ENCODE measurements at regions not wholly inside any gene's neighbourhood (a gene's known extent, or its start where the extent isn't known, plus 50 kb on each side); places are given as distances from the start of the nearest gene placed in this dataset.

DNA sequence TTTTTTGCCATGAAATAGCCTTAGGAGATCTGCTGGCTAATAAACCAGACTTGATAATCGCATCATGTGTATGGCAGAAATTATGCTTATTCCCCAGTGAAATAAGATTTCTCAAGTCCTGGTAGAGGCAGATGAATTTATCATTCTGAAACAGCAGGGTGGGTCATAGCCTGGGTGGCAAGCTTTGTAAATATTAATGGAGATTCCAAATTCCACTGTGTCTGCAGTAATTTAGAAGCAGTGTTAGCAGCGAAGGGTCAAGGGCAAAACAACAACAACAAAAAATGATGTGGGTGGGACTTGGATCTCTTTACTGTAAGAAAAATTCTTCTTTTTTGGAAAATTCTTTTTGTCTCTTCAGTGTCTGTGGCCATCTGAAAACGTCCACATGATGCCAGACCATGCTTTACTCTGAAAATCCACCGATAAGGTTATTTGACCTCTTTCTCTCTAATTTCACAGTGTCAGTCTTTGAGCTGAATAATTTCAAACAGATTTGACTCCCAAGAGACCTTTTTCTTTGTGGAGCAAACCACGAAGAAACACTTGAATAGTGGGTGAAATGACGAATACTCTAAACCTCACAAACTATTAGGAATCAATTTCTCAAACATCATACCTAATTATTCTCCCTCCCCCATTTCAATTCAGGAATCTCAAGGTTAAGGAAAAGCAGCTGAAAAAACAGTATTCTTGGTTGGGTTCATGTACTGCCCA is 106.0 kb upstream of the RPS23 start:
- no peak for DNase-seq (ENCODE audit: extremely low read depth in 1 of 2, low read depth in 1 of 2)

- no peak for DNase-seq (ENCODE audit: extremely low read depth in 1 of 2, low read depth in 1 of 2)
Observed at GRCh38 chr5:82381591-82381990, 103.4 kb upstream of the RPS23 start.

DNA sequence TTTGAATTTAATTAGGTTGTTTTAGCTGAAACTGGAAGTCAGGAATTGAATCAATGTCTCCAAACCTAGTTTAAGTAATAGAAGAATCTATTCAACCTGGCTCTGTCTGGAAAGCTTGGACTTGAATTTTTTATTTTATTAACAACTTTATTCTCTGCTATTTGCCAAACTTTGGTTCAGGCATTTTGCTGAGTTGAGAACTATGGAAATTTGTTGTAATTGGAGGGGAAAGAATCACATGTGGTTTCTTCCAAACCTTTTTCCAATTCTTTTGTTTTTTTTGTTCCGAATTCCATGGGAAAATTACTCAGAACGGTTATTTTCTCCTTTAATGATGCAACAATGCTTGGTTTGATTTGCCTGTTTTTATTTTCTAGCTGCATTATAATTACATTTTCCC is 98.2 kb upstream of the RPS23 start:
- no peak for DNase-seq (ENCODE audit: extremely low read depth in 1 of 2, low read depth in 1 of 2)

DNA sequence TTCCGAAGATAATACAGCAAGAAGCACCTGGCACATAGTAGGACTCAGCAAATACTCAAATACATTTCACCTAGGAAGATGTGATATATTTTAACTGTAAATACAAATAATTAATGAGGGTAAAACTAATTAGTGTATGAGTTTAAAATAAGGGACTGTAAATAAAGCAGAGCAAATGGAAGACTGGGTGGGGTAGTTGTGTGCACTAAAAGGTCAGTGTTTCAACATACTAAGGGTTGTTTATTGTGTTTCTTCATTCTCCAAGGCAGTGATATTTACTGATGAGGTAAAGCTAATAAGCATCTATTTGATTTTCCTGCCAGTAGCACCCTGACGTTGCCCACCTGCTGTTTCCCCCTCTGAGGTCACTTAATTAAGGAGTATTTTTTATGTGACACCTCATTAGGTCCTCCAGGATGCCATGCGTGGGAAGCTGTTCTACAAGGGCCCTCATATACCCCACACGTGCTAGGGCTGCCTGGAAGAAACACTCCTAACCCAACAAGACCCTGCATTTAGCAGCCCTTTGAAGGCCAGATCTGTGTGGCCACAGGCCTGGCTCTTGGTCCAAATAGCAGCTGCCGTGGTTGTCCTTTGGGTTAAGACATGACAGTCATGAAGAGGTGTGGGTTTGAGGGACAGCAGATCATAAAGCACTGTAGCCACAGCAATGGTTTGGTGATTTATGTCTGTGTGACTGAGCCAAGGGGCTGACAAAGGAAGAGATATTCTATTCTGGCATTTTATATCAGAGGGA is 97.5 kb upstream of the RPS23 start:
- DNase-seq (ENCODE audit: extremely low read depth in 1 of 2, low read depth in 1 of 2), result no peak

DNA sequence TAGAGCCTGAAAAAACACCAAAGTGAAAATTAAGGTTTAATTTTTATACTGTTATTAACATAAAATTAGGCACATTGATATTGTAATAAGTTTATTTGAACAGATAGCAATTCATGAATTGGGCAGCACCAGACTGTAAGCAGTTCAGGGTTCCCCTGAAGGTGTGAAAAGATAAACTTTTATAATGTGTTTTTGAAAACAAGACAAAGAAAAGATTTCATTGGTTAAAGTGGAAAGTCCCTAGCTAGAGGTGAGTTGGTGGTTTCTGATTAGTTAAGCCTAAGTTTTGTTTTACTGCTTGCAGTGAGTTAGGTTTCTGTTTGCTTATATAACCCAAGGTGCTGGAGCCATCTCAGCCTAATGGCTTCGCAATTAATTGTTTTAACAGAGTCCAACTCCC is 96.5 kb upstream of the RPS23 start:
- no peak for DNase-seq (ENCODE audit: extremely low read depth in 1 of 2, low read depth in 1 of 2)

- DNase-seq (ENCODE audit: extremely low read depth in 1 of 2, low read depth in 1 of 2), result no peak
Observed at GRCh38 chr5:82367930-82368329, 89.8 kb upstream of the RPS23 start.

- DNase-seq (ENCODE audit: extremely low read depth in 1 of 2, low read depth in 1 of 2), result peak; percentile 10 to 48
Observed at GRCh38 chr5:82365744-82366228, 87.6 kb upstream of the RPS23 start.

GRCh38 chr5:82365026-82365425 is 86.9 kb upstream of the RPS23 start:
- no peak for DNase-seq (ENCODE audit: extremely low read depth in 1 of 2, low read depth in 1 of 2)

DNA sequence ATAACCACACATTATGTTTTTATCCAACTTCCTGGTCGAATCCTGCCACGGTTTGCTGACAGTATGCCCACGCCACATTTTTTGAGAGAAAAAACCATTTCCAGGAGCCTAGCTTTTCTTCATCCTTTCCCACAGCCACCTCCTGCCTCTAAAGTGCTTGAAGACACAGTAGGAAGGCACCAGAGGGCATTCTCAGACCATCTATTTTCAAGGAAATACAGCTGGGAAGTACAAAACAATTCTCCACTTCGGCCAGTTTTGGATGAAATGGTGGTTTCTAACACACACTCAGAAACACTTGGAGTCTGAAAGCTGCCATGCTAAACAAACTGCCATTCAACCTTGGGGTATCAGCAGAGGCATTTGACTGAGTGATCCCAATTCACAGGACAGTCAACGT is 86.3 kb upstream of the RPS23 start:
- no peak for DNase-seq (ENCODE audit: extremely low read depth in 1 of 2, low read depth in 1 of 2)

- DNase-seq (ENCODE audit: extremely low read depth in 1 of 2, low read depth in 1 of 2), result no peak
Observed at GRCh38 chr5:82363524-82363923, 85.4 kb upstream of the RPS23 start.

- no peak for DNase-seq (ENCODE audit: extremely low read depth in 1 of 2, low read depth in 1 of 2)
Observed at GRCh38 chr5:82362636-82363035, 84.5 kb upstream of the RPS23 start.

DNA sequence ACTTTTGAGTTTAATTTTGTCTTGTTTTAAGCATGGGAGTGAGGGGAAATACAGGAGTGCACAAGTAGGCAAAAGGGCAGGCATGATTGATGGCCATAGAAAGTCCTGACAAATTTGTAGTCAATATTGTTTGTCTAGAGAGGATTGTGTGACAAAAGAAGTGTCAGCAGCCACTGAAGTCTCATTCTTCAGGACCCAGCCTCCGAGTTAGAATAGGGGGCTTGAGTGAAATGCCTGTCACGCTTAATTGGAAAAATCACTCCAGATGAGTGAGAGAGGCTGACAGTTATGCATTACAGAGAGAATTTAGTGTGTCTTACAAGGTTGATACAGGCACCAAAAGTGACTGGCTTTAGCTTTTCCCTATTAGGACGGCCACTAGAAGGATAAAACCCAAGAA is 81.9 kb upstream of the RPS23 start:
- DNase-seq (ENCODE audit: extremely low read depth in 1 of 2, low read depth in 1 of 2), result no peak

- DNase-seq (ENCODE audit: extremely low read depth in 1 of 2, low read depth in 1 of 2), result no peak
Observed at GRCh38 chr5:82359272-82359671, 81.1 kb upstream of the RPS23 start.

DNA sequence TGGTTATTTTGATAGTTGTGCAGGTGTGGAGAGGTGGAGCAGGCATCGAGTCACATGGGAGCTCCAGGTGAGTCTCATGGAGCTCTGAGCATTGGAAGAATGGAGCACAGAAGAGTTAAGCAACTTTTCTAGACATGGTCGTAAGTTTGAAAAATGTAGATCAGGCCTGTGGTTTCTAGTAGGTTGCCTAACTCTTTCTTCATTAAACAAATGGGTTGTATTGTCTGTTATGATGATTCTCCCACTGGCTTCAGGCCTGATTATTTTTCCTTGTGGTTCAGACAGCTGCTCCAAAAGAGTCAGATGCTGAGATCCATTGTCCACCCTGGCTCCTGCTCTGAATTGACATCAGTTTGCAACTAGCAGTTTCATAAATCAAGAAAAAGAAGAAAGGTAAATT is 80.3 kb upstream of the RPS23 start:
- DNase-seq (ENCODE audit: extremely low read depth in 1 of 2, low read depth in 1 of 2), result no peak

DNA sequence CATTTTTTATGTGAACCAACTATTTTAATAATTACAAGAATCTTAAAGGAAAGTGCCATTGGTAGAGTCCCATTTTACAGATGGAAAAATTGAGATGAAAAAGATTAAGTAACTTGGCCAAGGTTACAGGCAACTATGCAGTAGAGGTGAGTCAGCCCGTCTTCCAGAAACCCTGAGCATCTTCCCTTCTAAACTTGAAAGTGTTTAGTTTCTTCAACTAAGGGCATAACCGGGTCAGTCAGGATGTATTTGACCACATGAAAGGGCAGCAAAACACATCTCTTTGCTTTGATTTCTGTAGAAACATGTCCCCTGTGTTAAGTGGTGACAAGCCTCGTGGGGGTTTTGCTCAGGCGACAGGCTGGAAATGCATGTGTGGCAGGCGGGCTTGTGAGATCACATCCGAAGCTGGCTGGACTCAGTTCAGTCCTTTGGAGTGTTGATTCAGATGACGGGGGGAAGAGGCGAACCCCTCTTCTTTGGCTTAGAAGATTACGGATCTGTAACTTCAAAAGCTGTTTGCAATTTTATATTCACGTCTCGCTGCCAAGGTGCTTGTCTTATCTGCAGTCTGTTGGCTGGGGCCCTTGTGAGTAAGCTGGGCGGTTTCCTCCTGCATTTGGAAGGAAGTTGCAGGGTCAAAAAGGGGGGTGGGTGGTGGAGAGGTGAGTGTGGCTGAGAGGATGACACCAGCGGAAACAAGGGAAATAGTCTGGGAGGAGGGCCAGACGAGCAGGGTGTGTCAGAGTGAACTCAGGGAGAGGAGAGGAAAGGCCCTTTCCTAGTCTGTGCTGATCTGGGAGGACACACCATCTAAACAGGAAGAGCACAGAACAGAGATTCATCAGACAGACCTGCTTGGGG is 78.9 kb upstream of the RPS23 start:
- DNase-seq (ENCODE audit: extremely low read depth in 1 of 2, low read depth in 1 of 2), result peak; percentile 42 to 77

DNA sequence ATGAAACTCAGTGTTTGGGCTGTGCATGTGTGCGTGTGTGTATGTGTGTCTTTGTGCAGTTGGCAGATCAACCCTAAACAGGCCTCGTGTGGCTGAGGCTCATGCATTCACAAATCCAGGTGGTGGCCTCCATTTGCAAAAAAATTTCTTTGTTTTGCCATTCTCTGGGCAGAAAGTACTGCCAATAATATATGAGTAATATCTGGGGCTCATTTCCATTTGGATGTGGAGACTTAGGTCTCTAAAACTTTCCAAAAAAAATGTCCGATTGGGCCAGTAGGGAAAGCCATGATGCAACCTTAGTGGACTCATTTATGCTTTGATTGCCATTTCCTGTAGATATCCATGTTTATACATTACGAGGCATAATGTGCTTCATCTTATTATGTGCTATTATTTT is 77.9 kb upstream of the RPS23 start:
- DNase-seq (ENCODE audit: extremely low read depth in 1 of 2, low read depth in 1 of 2), result no peak

- no peak for DNase-seq (ENCODE audit: extremely low read depth in 1 of 2, low read depth in 1 of 2)
Observed at GRCh38 chr5:82355496-82355895, 77.3 kb upstream of the RPS23 start.

- no peak for DNase-seq (ENCODE audit: extremely low read depth in 1 of 2, low read depth in 1 of 2)
Observed at GRCh38 chr5:82355053-82355452, 76.9 kb upstream of the RPS23 start.

GRCh38 chr5:82354543-82354942 is 76.4 kb upstream of the RPS23 start:
- DNase-seq (ENCODE audit: extremely low read depth in 1 of 2, low read depth in 1 of 2), result no peak

- no peak for DNase-seq (ENCODE audit: extremely low read depth in 1 of 2, low read depth in 1 of 2)
Observed at GRCh38 chr5:82353522-82353921, 75.4 kb upstream of the RPS23 start.

DNA sequence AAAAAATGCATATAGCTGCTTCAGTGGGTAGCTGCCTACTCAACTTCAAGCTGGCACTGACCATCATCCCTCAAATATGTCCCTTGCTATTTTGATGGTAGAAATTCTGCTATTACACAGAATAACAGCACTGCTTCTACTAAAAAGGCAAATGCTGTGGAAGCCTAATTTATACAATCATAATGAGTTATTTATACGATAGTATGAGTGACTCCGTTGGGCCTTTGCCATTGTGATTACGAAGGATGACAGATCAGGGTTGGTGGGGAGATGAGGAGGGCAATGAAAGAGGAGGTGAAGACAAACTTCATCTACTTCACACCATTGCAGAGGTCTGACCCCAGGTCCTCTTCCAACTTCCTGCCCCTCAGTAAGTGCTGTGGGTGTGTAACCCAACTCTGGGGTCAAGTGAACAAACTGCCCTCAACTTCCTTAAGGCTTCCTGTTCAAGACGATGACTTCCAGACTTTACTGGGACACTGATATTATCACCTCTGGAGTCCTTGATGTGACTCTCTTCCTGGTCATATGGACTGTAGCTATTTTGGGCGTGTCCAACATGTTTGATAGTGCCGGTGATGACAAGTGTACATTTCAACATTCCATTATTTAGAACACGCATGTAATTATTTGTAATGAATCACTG is 74.1 kb upstream of the RPS23 start:
- DNase-seq (ENCODE audit: extremely low read depth in 1 of 2, low read depth in 1 of 2), result no peak

Data from stimulated activated CD8-positive, alpha-beta memory T cell treated with anti-CD3 and anti-CD28 coated beads, Interleukin-7, amount 100 ng/mL, for 48 hours (primary cell).